ENCODE measurements at regions not wholly inside any gene's neighbourhood (a gene's known extent, or its start where the extent isn't known, plus 50 kb on each side); places are given as distances from the start of the nearest gene placed in this dataset.

DNA sequence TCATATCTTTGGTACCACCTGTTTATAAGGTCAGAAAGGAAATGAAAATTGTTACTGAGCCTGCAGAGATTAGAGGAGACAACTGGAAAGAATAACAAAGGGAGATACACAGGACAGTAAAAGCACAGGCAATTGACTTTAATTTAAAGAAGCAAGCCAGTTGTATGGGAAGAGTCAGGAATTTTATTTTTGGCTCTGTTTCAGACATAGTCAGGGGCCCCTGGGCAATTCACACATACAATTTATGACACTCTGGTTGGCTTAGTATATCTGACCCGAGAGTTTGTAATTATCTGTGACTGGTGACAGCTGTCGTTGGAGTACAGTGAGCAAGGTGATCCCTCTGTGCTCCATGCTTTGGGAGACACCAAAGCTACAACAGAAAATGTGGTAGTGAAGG lies 591.9 kb upstream of the NECTIN3 start:
- Histone ChIP-seq H3K4me3 (replicated peaks; ENCODE audit: insufficient read depth, low read length) (no peak overlapping the region), H3K27ac (replicated peaks) (no peak overlapping the region), H3K27me3 (ENCODE audit: insufficient read depth, poor library complexity, severe bottlenecking) (no peaks in the 10 kb centered on the region)
- TF ChIP-seq, protein P1, sequence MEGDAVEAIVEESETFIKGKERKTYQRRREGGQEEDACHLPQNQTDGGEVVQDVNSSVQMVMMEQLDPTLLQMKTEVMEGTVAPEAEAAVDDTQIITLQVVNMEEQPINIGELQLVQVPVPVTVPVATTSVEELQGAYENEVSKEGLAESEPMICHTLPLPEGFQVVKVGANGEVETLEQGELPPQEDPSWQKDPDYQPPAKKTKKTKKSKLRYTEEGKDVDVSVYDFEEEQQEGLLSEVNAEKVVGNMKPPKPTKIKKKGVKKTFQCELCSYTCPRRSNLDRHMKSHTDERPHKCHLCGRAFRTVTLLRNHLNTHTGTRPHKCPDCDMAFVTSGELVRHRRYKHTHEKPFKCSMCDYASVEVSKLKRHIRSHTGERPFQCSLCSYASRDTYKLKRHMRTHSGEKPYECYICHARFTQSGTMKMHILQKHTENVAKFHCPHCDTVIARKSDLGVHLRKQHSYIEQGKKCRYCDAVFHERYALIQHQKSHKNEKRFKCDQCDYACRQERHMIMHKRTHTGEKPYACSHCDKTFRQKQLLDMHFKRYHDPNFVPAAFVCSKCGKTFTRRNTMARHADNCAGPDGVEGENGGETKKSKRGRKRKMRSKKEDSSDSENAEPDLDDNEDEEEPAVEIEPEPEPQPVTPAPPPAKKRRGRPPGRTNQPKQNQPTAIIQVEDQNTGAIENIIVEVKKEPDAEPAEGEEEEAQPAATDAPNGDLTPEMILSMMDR (IDR thresholded peaks at IDR 0.05; ENCODE audit: insufficient read depth, low read length) = no peak
- TF ChIP-seq GABPA (IDR thresholded peaks at IDR 0.05; ENCODE audit: low read depth) (no peak), POLR2AphosphoS5 (IDR thresholded peaks at IDR 0.05; ENCODE audit: low read depth) (no peak), SPI1 (IDR thresholded peaks at IDR 0.05; ENCODE audit: borderline replicate concordance, low read depth) (no peak)
- TF ChIP-seq, protein P2, sequence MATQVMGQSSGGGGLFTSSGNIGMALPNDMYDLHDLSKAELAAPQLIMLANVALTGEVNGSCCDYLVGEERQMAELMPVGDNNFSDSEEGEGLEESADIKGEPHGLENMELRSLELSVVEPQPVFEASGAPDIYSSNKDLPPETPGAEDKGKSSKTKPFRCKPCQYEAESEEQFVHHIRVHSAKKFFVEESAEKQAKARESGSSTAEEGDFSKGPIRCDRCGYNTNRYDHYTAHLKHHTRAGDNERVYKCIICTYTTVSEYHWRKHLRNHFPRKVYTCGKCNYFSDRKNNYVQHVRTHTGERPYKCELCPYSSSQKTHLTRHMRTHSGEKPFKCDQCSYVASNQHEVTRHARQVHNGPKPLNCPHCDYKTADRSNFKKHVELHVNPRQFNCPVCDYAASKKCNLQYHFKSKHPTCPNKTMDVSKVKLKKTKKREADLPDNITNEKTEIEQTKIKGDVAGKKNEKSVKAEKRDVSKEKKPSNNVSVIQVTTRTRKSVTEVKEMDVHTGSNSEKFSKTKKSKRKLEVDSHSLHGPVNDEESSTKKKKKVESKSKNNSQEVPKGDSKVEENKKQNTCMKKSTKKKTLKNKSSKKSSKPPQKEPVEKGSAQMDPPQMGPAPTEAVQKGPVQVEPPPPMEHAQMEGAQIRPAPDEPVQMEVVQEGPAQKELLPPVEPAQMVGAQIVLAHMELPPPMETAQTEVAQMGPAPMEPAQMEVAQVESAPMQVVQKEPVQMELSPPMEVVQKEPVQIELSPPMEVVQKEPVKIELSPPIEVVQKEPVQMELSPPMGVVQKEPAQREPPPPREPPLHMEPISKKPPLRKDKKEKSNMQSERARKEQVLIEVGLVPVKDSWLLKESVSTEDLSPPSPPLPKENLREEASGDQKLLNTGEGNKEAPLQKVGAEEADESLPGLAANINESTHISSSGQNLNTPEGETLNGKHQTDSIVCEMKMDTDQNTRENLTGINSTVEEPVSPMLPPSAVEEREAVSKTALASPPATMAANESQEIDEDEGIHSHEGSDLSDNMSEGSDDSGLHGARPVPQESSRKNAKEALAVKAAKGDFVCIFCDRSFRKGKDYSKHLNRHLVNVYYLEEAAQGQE (IDR thresholded peaks at IDR 0.05; ENCODE audit: insufficient replicate concordance, low read depth) = no peak
- no peak for DNase-seq (ENCODE audit: low read depth in 1 of 2, low spot score in 1 of 2)

DNA sequence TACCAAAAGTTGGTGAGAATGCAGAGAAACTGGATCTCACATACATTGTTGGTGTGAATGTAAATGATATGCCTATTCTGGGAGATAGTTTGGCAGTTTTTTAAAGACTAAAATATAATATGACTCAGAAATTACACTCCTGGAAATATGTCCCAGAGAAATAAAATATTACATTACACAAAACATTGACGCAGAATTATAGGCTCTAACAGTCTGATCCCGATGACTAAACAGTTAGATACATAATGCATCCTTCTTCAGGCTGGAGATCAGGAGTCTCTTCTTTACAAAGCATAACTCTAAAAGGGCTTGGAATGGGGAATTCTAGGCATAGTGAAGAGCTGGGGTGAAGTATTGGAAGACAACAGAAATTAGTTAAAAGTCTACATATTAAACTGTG lies 586.2 kb upstream of the NECTIN3 start:
- H3K27me3 ChIP-seq (ENCODE audit: insufficient read depth, poor library complexity, severe bottlenecking) = no peaks in the 10 kb centered on the region
- no peak overlapping the region for H3K4me3 ChIP-seq (replicated peaks; ENCODE audit: insufficient read depth, low read length)
- TF ChIP-seq, protein P2 (IDR thresholded peaks at IDR 0.05; ENCODE audit: insufficient replicate concordance, low read depth) = no peak
- TF ChIP-seq, protein P1 (IDR thresholded peaks at IDR 0.05; ENCODE audit: insufficient read depth, low read length) = no peak
- no peak for TF ChIP-seq SPI1 (IDR thresholded peaks at IDR 0.05; ENCODE audit: borderline replicate concordance, low read depth)
- TF ChIP-seq POLR2AphosphoS5 (IDR thresholded peaks at IDR 0.05; ENCODE audit: low read depth) = no peak
- no peak for TF ChIP-seq GABPA (IDR thresholded peaks at IDR 0.05; ENCODE audit: low read depth)
- no peak for DNase-seq (ENCODE audit: low read depth in 1 of 2, low spot score in 1 of 2)
- H3K27ac ChIP-seq (replicated peaks) = no peak overlapping the region

DNA sequence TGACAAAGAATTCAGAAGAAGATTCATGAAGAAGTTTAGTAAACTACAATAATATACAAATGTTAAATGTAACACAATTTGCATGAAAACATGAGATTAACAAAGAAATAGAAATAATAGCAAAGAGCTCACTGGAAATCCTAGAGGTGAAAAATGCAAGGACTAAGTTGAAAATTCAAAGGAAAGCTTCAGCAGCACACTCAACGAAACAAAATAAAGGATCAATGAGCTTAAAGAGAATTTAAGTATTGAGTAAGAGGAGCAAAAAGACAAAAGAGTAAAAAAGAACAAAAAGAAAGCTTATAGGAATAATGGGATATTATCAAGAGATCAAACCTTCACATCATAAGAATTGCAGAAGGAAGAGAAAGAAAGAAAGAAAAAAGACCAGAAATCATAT lies 583.8 kb upstream of the NECTIN3 start:
- DNase-seq (ENCODE audit: low read depth in 1 of 2, low spot score in 1 of 2) = no peak

More for the DNA sequence above, 583.8 kb upstream of the NECTIN3 start:
- H3K27ac ChIP-seq (replicated peaks) = no peak overlapping the region
- no peak overlapping the region for H3K4me3 ChIP-seq (replicated peaks; ENCODE audit: insufficient read depth, low read length)
- no peaks in the 10 kb centered on the region for H3K27me3 ChIP-seq (ENCODE audit: insufficient read depth, poor library complexity, severe bottlenecking)
- TF ChIP-seq POLR2AphosphoS5 (IDR thresholded peaks at IDR 0.05; ENCODE audit: low read depth) = no peak
- TF ChIP-seq, protein P2 (IDR thresholded peaks at IDR 0.05; ENCODE audit: insufficient replicate concordance, low read depth) = no peak
- TF ChIP-seq SPI1 (IDR thresholded peaks at IDR 0.05; ENCODE audit: borderline replicate concordance, low read depth) = no peak
- no peak for TF ChIP-seq GABPA (IDR thresholded peaks at IDR 0.05; ENCODE audit: low read depth)
- TF ChIP-seq, protein P1 (IDR thresholded peaks at IDR 0.05; ENCODE audit: insufficient read depth, low read length) = no peak
